ENCODE measurements at regions not wholly inside any gene's neighbourhood (a gene's known extent, or its start where the extent isn't known, plus 50 kb on each side); places are given as distances from the start of the nearest gene placed in this dataset.

GRCh38 chr5:44659334-44659733 lies 149.4 kb upstream of the MRPS30 start:
- no peak for DNase-seq

GRCh38 chr5:44652674-44653073 lies 156.1 kb upstream of the MRPS30 start:
- no peak for DNase-seq

- no peak for DNase-seq
Observed at GRCh38 chr5:44646016-44646415, 162.7 kb upstream of the MRPS30 start.

- DNase-seq = no peak
Observed at GRCh38 chr5:44645502-44645901, 163.2 kb upstream of the MRPS30 start.

GRCh38 chr5:44644628-44645027 lies 164.1 kb upstream of the MRPS30 start:
- no peak for DNase-seq

- no peak for DNase-seq
Observed at GRCh38 chr5:44641820-44642219, 166.9 kb upstream of the MRPS30 start.

- no peak for DNase-seq
Observed at GRCh38 chr5:44640945-44641456, 167.7 kb upstream of the MRPS30 start.

GRCh38 chr5:44637916-44638869 lies 170.6 kb upstream of the MRPS30 start:
- DNase-seq = no peak

- no peak for DNase-seq
Observed at GRCh38 chr5:44632344-44632743, 176.4 kb upstream of the MRPS30 start.

GRCh38 chr5:44626846-44627245 lies 181.9 kb upstream of the MRPS30 start:
- DNase-seq = no peak

GRCh38 chr5:44622331-44622730 lies 186.4 kb upstream of the MRPS30 start:
- no peak for DNase-seq

- no peak for DNase-seq
Observed at GRCh38 chr5:44619875-44620610, 188.7 kb upstream of the MRPS30 start.

- no peak for DNase-seq
Observed at GRCh38 chr5:44614845-44615244, 193.9 kb upstream of the MRPS30 start.

GRCh38 chr5:44613936-44614335 lies 194.8 kb upstream of the MRPS30 start:
- DNase-seq = no peak

- DNase-seq = no peak
Observed at GRCh38 chr5:44605926-44606325, 202.8 kb upstream of the MRPS30 start.

- DNase-seq = no peak
Observed at GRCh38 chr5:44603496-44604272, 205.1 kb upstream of the MRPS30 start.

GRCh38 chr5:44574678-44575077 lies 185.5 kb upstream of the FGF10 start:
- DNase-seq = no peak

GRCh38 chr5:44568519-44568918 lies 179.3 kb upstream of the FGF10 start:
- DNase-seq = no peak

GRCh38 chr5:44565902-44566301 lies 176.7 kb upstream of the FGF10 start:
- DNase-seq = no peak

GRCh38 chr5:44565360-44565759 lies 176.1 kb upstream of the FGF10 start:
- no peak for DNase-seq

- DNase-seq = peak; percentile 45
Observed at GRCh38 chr5:44546286-44546685, 157.1 kb upstream of the FGF10 start.

- no peak for DNase-seq
Observed at GRCh38 chr5:44543511-44543910, 154.3 kb upstream of the FGF10 start.

GRCh38 chr5:44542470-44542869 lies 153.2 kb upstream of the FGF10 start:
- DNase-seq = no peak

Data from fibroblast of upper back skin (primary cell).